Neuron (in vitro differentiated cells): ENCODE measurements at regions not wholly inside any gene's neighbourhood (a gene's known extent, or its start where the extent isn't known, plus 50 kb on each side); places are given as distances from the start of the nearest gene placed in this dataset.

ENCODE experiments used
- H2AFZ ChIP-seq: one replicate; pipeline ENCODE4 v1.6.1; 2013; ENCODE audit warnings: low read depth, mild to moderate bottlenecking, inconsistent platforms, low read length, moderate library complexity
- H3K27me3 ChIP-seq: one replicate; pipeline ENCODE4 v1.6.1; 2013; ENCODE audit warnings: low read length; ENCODE audit not compliant: insufficient read depth
- H3K36me3 ChIP-seq: one replicate; pipeline ENCODE4 v1.6.1; 2013; ENCODE audit warnings: low read length; ENCODE audit not compliant: insufficient read depth
- H3K4me1 ChIP-seq: one replicate; pipeline ENCODE4 v1.6.1; 2013; ENCODE audit warnings: low read length; ENCODE audit not compliant: insufficient read depth
- H3K4me3 ChIP-seq: 2 replicates; pipeline ENCODE4 v1.5.1; 2013; ENCODE audit warnings: mild to moderate bottlenecking, low read length, moderate library complexity
- H3K9me3 ChIP-seq: one replicate; pipeline ENCODE4 v1.6.1; 2013; ENCODE audit warnings: low read length

DNA sequence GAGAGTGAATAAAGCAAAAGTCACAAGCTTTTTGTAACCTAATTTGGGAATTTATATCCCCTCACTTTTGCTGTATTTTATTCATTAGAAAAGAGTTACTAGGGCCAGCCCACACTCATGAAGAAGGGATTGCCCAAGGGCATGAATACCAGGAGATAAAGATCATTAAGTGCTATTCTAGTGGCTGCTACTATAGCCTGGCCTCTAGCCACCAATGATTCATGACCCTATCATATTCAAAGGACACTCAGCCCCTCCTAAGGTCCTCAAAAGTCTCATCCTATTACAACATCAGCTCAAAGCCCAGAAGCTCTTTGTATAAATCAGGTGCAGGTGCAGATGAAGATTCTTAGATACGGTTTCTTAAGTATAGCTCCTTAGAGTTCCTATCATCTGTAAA, 518.1 kb downstream of the TRHDE start:
- Histone ChIP-seq H3K4me3 (no peak overlapping the region), H3K36me3 (no peaks in the 10 kb centered on the region), H3K9me3 (no peaks in the 10 kb centered on the region), H3K4me1 (no peaks in the 10 kb centered on the region), H2AFZ (no peak overlapping the region), H3K27me3 (no peaks in the 10 kb centered on the region)

DNA sequence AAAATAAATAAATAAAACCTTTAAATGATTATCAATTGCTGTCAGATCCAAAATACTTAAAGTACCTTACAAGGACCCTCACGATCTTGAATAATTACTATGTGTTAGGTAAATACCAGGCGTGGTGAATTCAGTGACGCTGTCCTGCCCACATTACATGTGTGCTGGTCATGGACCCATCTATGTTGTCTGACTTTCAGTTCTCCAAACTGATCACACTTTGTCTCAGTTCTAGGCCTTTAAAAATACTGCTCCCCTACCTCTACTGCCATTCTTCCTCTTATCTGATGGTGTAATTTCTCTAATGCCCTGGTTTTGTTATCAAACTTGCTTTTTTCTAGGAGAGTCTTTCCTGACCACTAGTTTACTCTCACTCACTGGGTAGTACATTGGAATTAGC, 520.7 kb downstream of the TRHDE start:
- Histone ChIP-seq H3K27me3 (no peaks in the 10 kb centered on the region), H3K9me3 (no peaks in the 10 kb centered on the region), H3K4me1 (no peaks in the 10 kb centered on the region)

DNA sequence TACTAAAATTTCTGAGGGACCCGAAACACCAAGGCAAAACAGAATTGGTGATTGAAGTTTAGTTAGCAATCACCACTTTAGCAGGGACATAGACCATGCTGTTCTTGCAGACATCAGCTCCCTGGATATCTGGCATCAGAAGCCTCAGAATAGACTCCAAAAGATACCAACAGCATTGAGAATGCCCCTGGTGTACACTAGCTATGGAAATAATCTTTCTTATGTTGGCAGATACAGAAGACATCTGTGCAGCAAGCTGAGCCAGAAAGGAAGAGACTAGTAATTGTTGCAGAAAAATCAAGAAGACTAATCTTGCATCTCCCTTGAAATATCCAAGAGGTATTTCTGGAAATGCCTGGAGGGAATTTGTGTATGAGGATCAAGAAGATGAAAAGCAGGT, 521.6 kb downstream of the TRHDE start:
- Histone ChIP-seq H3K4me3 (no peak overlapping the region), H3K4me1 (no peaks in the 10 kb centered on the region), H3K27me3 (no peaks in the 10 kb centered on the region), H3K36me3 (no peaks in the 10 kb centered on the region), H3K9me3 (no peaks in the 10 kb centered on the region), H2AFZ (no peak overlapping the region)

More for the DNA sequence above, 520.7 kb downstream of the TRHDE start:
- H2AFZ ChIP-seq = no peak overlapping the region
- no peak overlapping the region for H3K4me3 ChIP-seq
- H3K36me3 ChIP-seq = no peaks in the 10 kb centered on the region

GRCh38 chr12:72815421-72815820, 543.3 kb downstream of the TRHDE start:
- no peaks in the 10 kb centered on the region for H3K9me3 ChIP-seq

DNA sequence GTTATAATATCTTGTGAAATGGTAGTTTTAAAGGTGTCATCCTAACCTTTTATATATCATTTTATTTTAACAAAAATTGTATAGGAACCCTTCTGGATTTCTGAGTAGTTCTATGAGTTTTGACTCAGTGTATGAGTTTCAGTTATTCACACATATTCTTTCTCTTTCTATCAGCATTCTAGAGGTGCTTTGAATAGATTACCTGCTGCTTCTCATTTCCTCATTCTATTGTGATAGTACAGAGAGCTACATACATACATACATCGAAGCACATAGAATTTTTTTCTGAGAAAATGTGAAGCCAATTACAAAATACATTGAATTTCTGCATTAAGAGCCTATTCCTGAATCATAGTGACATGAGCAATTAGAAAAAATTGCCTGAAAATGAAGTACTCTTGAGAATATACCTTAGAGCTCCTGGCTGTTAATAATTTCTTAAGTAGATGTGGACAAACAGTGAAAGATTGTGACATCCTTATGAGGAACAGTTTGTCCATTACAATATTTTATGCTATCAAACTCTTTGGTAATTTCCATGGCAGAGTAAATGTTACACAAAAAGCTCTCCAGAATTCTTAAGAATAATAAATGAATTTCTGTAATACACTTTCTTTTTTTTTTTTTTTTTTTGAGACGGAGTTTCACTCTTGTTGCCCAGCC, 556.6 kb downstream of the TRHDE start:
- Histone ChIP-seq H3K4me3 (no peak overlapping the region), H3K27me3 (no peaks in the 10 kb centered on the region), H3K4me1 (no peaks in the 10 kb centered on the region)

More at GRCh38 chr12:72815421-72815820, 543.3 kb downstream of the TRHDE start:
- H3K27me3 ChIP-seq = no peaks in the 10 kb centered on the region
- no peak overlapping the region for H2AFZ ChIP-seq
- no peaks in the 10 kb centered on the region for H3K36me3 ChIP-seq
- no peaks in the 10 kb centered on the region for H3K4me1 ChIP-seq
- H3K4me3 ChIP-seq = no peak overlapping the region

GRCh38 chr12:72829838-72830237, 557.7 kb downstream of the TRHDE start:
- Histone ChIP-seq H3K4me3 (no peak overlapping the region), H3K27me3 (no peaks in the 10 kb centered on the region), H3K9me3 (no peaks in the 10 kb centered on the region), H3K4me1 (no peaks in the 10 kb centered on the region), H2AFZ (no peak overlapping the region), H3K36me3 (no peaks in the 10 kb centered on the region)

More for the DNA sequence above, 556.6 kb downstream of the TRHDE start:
- no peaks in the 10 kb centered on the region for H3K9me3 ChIP-seq
- no peak overlapping the region for H2AFZ ChIP-seq
- no peaks in the 10 kb centered on the region for H3K36me3 ChIP-seq

DNA sequence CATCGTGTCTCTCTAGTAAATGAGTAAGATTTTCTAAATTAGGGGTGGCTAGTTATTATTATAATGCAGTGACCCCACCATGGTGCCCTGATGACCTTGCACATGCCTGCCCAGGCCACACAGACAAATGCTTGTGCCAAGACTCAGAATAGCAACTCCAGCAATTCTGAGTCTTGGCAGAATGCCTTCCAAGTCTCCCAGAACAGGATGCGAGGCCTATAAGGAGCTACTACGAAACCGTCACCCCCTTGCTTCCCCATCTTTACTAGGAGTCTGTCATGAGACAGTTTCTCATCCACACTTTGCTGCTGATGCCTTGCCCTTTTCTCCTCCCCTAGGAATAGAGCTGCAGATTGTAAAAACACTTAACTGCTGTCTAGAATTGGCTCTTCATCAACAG, 559.9 kb downstream of the TRHDE start:
- Histone ChIP-seq H3K27me3 (no peaks in the 10 kb centered on the region), H3K9me3 (no peaks in the 10 kb centered on the region)

GRCh38 chr12:72836194-72836593, 564.0 kb downstream of the TRHDE start:
- no peaks in the 10 kb centered on the region for H3K9me3 ChIP-seq
- H3K4me1 ChIP-seq = no peaks in the 10 kb centered on the region
- H3K36me3 ChIP-seq = no peaks in the 10 kb centered on the region
- no peak overlapping the region for H3K4me3 ChIP-seq
- H2AFZ ChIP-seq = no peak overlapping the region
- H3K27me3 ChIP-seq = no peaks in the 10 kb centered on the region

More for the DNA sequence above, 559.9 kb downstream of the TRHDE start:
- Histone ChIP-seq H3K36me3 (no peaks in the 10 kb centered on the region), H2AFZ (no peak overlapping the region), H3K4me3 (no peak overlapping the region), H3K4me1 (no peaks in the 10 kb centered on the region)

- H2AFZ ChIP-seq = no peak overlapping the region
- H3K27me3 ChIP-seq = no peaks in the 10 kb centered on the region
- no peaks in the 10 kb centered on the region for H3K4me1 ChIP-seq
- no peak overlapping the region for H3K4me3 ChIP-seq
- H3K9me3 ChIP-seq = no peaks in the 10 kb centered on the region
- H3K36me3 ChIP-seq = no peaks in the 10 kb centered on the region
Observed at GRCh38 chr12:72839696-72840095, 567.5 kb downstream of the TRHDE start.

- Histone ChIP-seq H3K9me3 (no peaks in the 10 kb centered on the region), H3K4me1 (no peaks in the 10 kb centered on the region), H2AFZ (no peak overlapping the region), H3K4me3 (no peak overlapping the region), H3K36me3 (no peaks in the 10 kb centered on the region), H3K27me3 (no peaks in the 10 kb centered on the region)
Observed at GRCh38 chr12:72863671-72864070, 591.5 kb downstream of the TRHDE start.

GRCh38 chr12:72865921-72866320, 593.8 kb downstream of the TRHDE start:
- Histone ChIP-seq H2AFZ (no peak overlapping the region), H3K27me3 (no peaks in the 10 kb centered on the region), H3K9me3 (no peaks in the 10 kb centered on the region), H3K36me3 (no peaks in the 10 kb centered on the region), H3K4me1 (no peaks in the 10 kb centered on the region), H3K4me3 (no peak overlapping the region)

- no peaks in the 10 kb centered on the region for H3K9me3 ChIP-seq
- H3K4me3 ChIP-seq = no peak overlapping the region
- no peaks in the 10 kb centered on the region for H3K36me3 ChIP-seq
- H2AFZ ChIP-seq = no peak overlapping the region
- peaks cover 14% of the 10 kb centered on the region for H3K4me1 ChIP-seq
- H3K27me3 ChIP-seq = no peaks in the 10 kb centered on the region
Observed at GRCh38 chr12:72869024-72869423, 596.9 kb downstream of the TRHDE start.

DNA sequence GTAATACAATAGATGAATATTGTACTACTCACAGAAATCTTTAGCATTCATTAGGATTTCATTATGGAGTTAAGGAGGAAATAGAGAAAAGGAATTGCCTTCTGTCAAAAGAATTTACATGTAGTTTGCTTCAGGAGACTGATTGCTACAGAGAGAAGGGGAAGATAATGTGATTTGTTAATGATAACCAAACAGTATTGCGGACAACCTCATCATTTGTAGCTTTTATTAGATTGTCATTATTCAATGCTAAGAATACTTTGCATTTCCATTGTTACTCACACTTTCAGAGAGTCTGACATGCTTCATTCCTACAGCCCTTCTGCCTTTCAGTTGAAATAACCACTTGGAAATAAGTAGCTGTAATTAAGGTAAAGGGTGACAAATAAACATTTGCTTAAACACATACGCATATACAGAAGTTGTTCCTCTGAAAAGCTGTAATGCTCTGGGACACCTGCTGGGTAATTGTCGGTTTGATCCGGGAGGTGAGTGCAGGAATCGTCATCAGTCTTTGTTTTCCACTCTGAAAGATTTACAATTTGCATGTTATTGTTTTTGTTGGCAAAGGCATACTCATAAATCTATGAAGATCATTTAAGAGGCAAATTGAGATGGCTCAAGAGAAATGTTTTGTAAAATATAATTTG, 600.2 kb downstream of the TRHDE start:
- peak overlapping the region; percentile 39 for H2AFZ ChIP-seq
- no peaks in the 10 kb centered on the region for H3K36me3 ChIP-seq
- no peaks in the 10 kb centered on the region for H3K9me3 ChIP-seq
- no peak overlapping the region for H3K4me3 ChIP-seq
- H3K4me1 ChIP-seq = peaks cover 14% of the 10 kb centered on the region
- no peaks in the 10 kb centered on the region for H3K27me3 ChIP-seq

DNA sequence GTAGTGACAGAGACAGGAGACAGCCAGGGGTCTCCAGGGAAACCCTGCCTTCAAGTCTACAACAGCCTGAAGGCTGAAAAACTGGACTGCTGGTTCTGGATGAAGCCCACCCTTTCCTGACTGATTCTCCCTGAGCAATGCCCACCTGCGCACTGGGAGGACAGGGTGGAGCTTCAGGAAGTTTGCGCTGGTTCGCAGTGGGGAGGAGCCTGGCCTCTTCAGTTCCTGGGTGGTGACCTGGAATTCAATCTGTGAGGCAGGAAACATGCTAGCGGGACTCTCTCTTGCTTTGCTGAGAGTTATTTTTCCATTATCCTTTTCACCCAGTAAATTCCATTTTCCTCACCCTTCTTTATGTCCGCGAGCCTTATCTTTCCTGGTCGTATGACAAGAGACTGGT, 600.8 kb downstream of the TRHDE start:
- Histone ChIP-seq H3K9me3 (no peaks in the 10 kb centered on the region), H3K36me3 (no peaks in the 10 kb centered on the region), H3K4me3 (no peak overlapping the region), H3K27me3 (no peaks in the 10 kb centered on the region), H2AFZ (no peak overlapping the region), H3K4me1 (peaks cover 14% of the 10 kb centered on the region)
